Pancreas (tissue), 10 donors: ENCODE measurements at regions not wholly inside any gene's neighbourhood (a gene's known extent, or its start where the extent isn't known, plus 50 kb on each side); places are given as distances from the start of the nearest gene placed in this dataset.
"Not testable (repeated sequence)": the region's sequence is repeated elsewhere in the genome, so short reads cannot be mapped to it uniquely, and the experiment has no call there.

Experiments used
- ATAC-seq, 4 donors: fragments of 200-7000 bp; cut with Tn5 transposase; one replicate each; pipeline versions ENCODE4 v1.8.0 to v1.9.1; 2020; ENCODE audit warnings: mild to moderate bottlenecking in 4 of 4, moderate library complexity in 4 of 4
- DNase-seq, 6 donors: peaks; one replicate each; pipeline ENCODE4 v3.0.0-alpha.2; 2020
- FAIRE-seq: peaks from 2 replicates; lab custom pipeline; 2012; peaks lifted over from hg19 to GRCh38; lab: Jason Lieb, UNC
- H3K27ac ChIP-seq, 4 donors: fragments of 200-600 bp; sonication (generic); 1 replicate in 3 of 4; 2 replicates in 1 of 4; pipeline versions ENCODE4 v1.5.0 to v1.8.0; 2020
- H3K27me3 ChIP-seq, 4 donors: fragments of 200-600 bp; one replicate each; pipeline ENCODE4 v1.8.0; 2021
- H3K36me3 ChIP-seq, 3 donors: fragments of 200-600 bp; sonication (generic) in 1 of 3; one replicate each; pipeline versions ENCODE4 v1.5.0 to v1.8.0; 2020 to 2021
- H3K4me1 ChIP-seq, 3 donors: fragments of 200-600 bp; one replicate each; pipeline ENCODE4 v1.8.0; 2021
- H3K4me3 ChIP-seq, 4 donors: fragments of 200-600 bp; sonication (generic) in 2 of 4; one replicate each; pipeline versions ENCODE4 v1.5.0 to v1.8.0; 2020 to 2021
- H3K9me3 ChIP-seq, 4 donors: fragments of 200-600 bp; one replicate each; pipeline ENCODE4 v1.8.0; 2021
- WGBS, 2 donors: extraction: QIAGEN DNeasy Blood & Tissue Kit; methylation state at CpG; one replicate each; pipeline ENCODE4 v1.1.7; 2013; 5-methylcytosine and 5-hydroxymethylcytosine counted together
- intact Hi-C, 3 donors: fragments of 100-400 bp; cut with DNase I; formaldehyde crosslinking; loops; one replicate each; pipeline versions ENCODE4 v1.11.1 to v1.14.2; 2022
- TF ChIP-seq, protein P1 (sequence below), 4 donors: fragments of 200-600 bp; sonication (generic) in 3 of 4; IDR thresholded peaks; one replicate each; pipeline versions ENCODE4 v1.5.0 to v1.8.0; 2021; ENCODE audit warnings: antibody characterized with exemption in 4 of 4
- donor health status: healthy with polysubstance abuse.
- donor health status: DM: no; HTN: no; CAD: no; lungs with moderate emphysema.
- donor health status: DM: no; HTN: no; CAD: no.
- donor health status: control.
- donor health status: control.
- donor health status: Bipolar disorder and iron deficiency.
- donor health status: DM: yes; HTN: yes; CAD: no.
- donor health status: DM: no; HTN: no; CAD: no.
- donor health status: DM: no; HTN: no; CAD: no.
- donor health status: DM: yes; HTN: yes; CAD: no.

DNA sequence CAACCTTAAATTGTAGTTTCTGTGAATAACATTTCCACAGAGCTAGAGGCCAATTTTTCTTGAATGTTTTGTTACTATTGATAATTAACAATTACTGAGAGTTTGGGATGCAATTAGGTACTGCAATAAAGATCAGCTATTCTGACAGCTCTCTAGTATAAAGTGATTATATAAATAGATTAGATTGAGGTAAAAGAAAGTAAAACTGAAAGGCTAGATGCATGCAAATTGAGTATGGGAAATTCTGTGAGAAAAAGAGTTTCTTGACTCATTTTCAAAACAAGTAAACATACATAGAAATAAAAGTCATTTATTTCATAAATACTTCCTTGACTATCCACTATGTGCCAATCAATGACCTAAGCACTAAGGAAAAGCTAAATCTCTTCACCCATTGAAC is 1087.5 kb upstream of the ATXN8OS start:
- Histone ChIP-seq H3K4me1 (no peaks in the 10 kb centered on the region), H3K27me3 (peaks cover 0 to 4% (median 0%) of the 10 kb centered on the region in 4 donors), H3K27ac (no peak overlapping the region), H3K4me3 (no peak overlapping the region), H3K36me3 (no peaks in the 10 kb centered on the region), H3K9me3 (no peaks in the 10 kb centered on the region)
- FAIRE-seq (no peak), ATAC-seq (no peak), DNase-seq (no peak)
- TF ChIP-seq, protein P1, sequence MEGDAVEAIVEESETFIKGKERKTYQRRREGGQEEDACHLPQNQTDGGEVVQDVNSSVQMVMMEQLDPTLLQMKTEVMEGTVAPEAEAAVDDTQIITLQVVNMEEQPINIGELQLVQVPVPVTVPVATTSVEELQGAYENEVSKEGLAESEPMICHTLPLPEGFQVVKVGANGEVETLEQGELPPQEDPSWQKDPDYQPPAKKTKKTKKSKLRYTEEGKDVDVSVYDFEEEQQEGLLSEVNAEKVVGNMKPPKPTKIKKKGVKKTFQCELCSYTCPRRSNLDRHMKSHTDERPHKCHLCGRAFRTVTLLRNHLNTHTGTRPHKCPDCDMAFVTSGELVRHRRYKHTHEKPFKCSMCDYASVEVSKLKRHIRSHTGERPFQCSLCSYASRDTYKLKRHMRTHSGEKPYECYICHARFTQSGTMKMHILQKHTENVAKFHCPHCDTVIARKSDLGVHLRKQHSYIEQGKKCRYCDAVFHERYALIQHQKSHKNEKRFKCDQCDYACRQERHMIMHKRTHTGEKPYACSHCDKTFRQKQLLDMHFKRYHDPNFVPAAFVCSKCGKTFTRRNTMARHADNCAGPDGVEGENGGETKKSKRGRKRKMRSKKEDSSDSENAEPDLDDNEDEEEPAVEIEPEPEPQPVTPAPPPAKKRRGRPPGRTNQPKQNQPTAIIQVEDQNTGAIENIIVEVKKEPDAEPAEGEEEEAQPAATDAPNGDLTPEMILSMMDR (IDR thresholded peaks at IDR 0.05), result no peak
- intact Hi-C loops, result no loop called here

DNA sequence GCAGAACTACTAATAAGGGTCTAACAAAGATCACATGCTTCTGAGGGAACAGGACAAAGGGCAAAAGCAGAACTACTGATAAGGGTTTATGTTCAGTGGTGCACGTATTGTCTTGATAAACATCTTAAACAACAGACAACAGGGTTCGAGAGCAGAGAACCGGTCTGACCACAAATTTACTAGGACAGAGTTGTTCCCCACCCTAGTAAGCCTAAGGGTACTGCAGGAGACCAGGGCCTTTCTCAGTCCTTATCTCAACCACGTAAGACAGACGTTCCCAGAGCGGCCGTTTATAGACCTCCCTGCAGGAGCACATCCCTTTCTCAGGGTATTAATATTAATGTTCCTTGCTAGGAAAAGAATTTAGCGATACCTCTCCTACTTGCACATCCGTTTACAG is 1089.5 kb upstream of the ATXN8OS start:
- FAIRE-seq, H3K27me3 ChIP-seq, H3K4me1 ChIP-seq, intact Hi-C loops, H3K27ac ChIP-seq, DNase-seq, H3K4me3 ChIP-seq, H3K9me3 ChIP-seq, H3K36me3 ChIP-seq, ATAC-seq: not testable (repeated sequence)
- WGBS, 2 donors, result 54 to 64% methylated on average over 9 of the region's 9 CpGs

DNA sequence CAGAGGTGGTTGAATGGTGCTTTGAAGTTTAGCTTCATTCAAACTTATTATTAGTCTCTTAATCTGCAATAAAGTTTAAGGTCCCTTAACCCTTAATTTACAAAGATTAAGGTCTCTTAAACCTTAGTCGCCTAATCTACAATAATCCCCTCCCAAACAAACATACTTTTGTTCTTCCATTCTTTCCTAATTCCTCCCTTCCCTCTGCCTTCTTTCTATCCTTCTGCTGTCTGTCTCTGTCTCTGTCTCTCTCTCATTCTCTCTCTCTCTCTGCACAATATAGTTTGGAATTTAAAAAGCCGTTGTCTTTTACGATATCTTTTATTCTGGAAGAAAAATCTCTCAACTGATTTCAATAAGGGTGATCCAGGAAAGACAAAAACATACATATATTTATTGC is 1096.8 kb upstream of the ATXN8OS start:
- H3K9me3 ChIP-seq, result no peaks in the 10 kb centered on the region
- no peak for FAIRE-seq
- 77 to 81% methylated on average over 3 of the region's 3 CpGs for WGBS, 2 donors

GRCh38 chr13:69008499-69008898 is 1099.1 kb upstream of the ATXN8OS start:
- H3K36me3 ChIP-seq, result no peaks in the 10 kb centered on the region
- no peaks in the 10 kb centered on the region for H3K4me1 ChIP-seq
- FAIRE-seq (no peak), ATAC-seq (no peak), DNase-seq (no peak)
- no peak overlapping the region for H3K27ac ChIP-seq
- intact Hi-C loops, result no loop called here
- H3K9me3 ChIP-seq, result no peaks in the 10 kb centered on the region
- 55 to 63% methylated on average over 5 of the region's 5 CpGs for WGBS, 2 donors
- H3K4me3 ChIP-seq, result no peak overlapping the region
- TF ChIP-seq, protein P1 (IDR thresholded peaks at IDR 0.05), result no peak
- H3K27me3 ChIP-seq, result no peaks in the 10 kb centered on the region

More for the DNA sequence above, 1096.8 kb upstream of the ATXN8OS start:
- intact Hi-C loops, result no loop called here
- DNase-seq (no peak), ATAC-seq (no peak)
- Histone ChIP-seq H3K4me1 (no peaks in the 10 kb centered on the region), H3K27ac (no peak overlapping the region), H3K4me3 (no peak overlapping the region), H3K27me3 (no peaks in the 10 kb centered on the region), H3K36me3 (no peaks in the 10 kb centered on the region)
- TF ChIP-seq, protein P1 (IDR thresholded peaks at IDR 0.05), result no peak

GRCh38 chr13:68998056-68998455 is 1109.6 kb upstream of the ATXN8OS start:
- H3K27me3 ChIP-seq, result no peaks in the 10 kb centered on the region
- intact Hi-C loops, result no loop called here
- DNase-seq, result no peak
- H3K4me3 ChIP-seq, result no peak overlapping the region
- FAIRE-seq, result no peak
- H3K4me1 ChIP-seq, result no peaks in the 10 kb centered on the region
- no peak overlapping the region for H3K27ac ChIP-seq
- WGBS, 2 donors, result 69 to 76% methylated on average over 1 of the region's 1 CpG
- no peak for ATAC-seq
- H3K36me3 ChIP-seq, result no peaks in the 10 kb centered on the region
- no peaks in the 10 kb centered on the region for H3K9me3 ChIP-seq
- TF ChIP-seq, protein P1 (IDR thresholded peaks at IDR 0.05), result no peak

- Histone ChIP-seq H3K36me3 (no peaks in the 10 kb centered on the region), H3K27me3 (no peaks in the 10 kb centered on the region), H3K4me1 (no peaks in the 10 kb centered on the region), H3K4me3 (no peak overlapping the region), H3K9me3 (no peaks in the 10 kb centered on the region), H3K27ac (no peak overlapping the region)
- FAIRE-seq (no peak), ATAC-seq (no peak), DNase-seq (no peak)
- intact Hi-C loops, result no loop called here
- TF ChIP-seq, protein P1 (IDR thresholded peaks at IDR 0.05), result no peak
Measured at GRCh38 chr13:68996668-68997025, 1111.0 kb upstream of the ATXN8OS start.
